ENCODE measurements at regions not wholly inside any gene's neighbourhood (a gene's known extent, or its start where the extent isn't known, plus 50 kb on each side); places are given as distances from the start of the nearest gene placed in this dataset.

DNA sequence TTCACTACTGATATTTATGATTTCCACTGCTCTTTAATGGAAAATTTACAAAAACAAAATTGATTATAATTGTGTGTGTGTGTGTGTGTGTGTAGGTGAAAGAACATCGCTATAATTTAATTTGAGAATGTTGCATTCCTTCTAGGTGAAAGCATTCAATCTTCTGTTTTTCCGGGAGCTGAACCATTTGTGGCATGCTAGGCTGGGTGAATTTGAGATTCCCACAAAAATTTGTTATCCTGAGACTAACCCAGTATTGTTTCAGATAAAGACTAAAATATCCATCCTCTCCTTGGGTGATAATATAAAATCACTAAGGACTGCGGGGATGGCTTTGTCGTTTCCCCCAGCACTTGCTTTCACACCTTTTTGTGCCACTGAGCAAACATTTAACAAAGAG lies 911.2 kb upstream of the PIK3C3 start:
- TF ChIP-seq, protein P1, sequence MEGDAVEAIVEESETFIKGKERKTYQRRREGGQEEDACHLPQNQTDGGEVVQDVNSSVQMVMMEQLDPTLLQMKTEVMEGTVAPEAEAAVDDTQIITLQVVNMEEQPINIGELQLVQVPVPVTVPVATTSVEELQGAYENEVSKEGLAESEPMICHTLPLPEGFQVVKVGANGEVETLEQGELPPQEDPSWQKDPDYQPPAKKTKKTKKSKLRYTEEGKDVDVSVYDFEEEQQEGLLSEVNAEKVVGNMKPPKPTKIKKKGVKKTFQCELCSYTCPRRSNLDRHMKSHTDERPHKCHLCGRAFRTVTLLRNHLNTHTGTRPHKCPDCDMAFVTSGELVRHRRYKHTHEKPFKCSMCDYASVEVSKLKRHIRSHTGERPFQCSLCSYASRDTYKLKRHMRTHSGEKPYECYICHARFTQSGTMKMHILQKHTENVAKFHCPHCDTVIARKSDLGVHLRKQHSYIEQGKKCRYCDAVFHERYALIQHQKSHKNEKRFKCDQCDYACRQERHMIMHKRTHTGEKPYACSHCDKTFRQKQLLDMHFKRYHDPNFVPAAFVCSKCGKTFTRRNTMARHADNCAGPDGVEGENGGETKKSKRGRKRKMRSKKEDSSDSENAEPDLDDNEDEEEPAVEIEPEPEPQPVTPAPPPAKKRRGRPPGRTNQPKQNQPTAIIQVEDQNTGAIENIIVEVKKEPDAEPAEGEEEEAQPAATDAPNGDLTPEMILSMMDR (conservative IDR thresholded peaks at IDR 0.05; ENCODE audit: low read depth, low read length): no peak
- H3K4me3 ChIP-seq (ENCODE audit: low read depth, low read length): no peak overlapping the region
- no peak for DNase-seq (ENCODE audit: low read depth)

DNA sequence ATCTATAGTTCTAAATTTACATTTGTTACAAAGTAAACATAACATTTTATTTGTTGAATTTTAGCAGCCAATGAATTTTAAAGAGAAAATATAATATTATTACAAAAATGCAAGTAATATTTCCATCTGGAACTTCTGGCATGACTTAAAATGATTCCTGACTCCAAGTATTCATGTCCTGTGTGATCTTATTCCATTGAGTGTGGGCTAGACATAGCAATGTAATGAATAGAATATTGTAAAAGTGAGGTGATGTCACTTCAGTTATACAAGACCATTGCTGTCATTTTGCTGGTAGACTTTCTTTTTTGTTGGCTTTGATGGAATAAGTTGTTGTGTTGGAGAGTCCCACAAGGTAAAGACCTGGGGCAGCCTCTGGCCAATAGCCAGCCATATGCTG lies 912.2 kb upstream of the PIK3C3 start:
- TF ChIP-seq, protein P1 (conservative IDR thresholded peaks at IDR 0.05; ENCODE audit: low read depth, low read length): no peak
- DNase-seq (ENCODE audit: low read depth): no peak
- no peak overlapping the region for H3K4me3 ChIP-seq (ENCODE audit: low read depth, low read length)

DNA sequence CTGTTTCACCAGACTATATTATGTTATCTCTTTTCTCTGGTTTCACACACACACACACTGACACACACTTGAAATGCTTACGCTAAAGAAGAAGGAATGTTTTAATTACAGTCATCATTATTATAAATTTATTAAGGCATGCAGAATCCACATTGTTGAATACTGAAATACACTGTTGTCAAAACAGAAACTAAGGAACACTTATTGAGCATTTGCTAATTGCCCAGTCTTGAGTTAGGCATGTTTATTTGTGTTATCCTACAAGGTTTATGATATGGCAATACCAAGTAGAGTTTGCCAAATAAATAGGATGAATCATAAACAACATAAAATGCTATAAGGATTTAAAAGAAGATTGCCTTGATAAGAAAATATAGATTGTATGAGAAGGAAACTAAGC lies 917.0 kb upstream of the PIK3C3 start:
- TF ChIP-seq, protein P1 (conservative IDR thresholded peaks at IDR 0.05; ENCODE audit: low read depth, low read length): no peak
- H3K4me3 ChIP-seq (ENCODE audit: low read depth, low read length): no peak overlapping the region
- peak; percentile 7 for DNase-seq (ENCODE audit: low read depth)

DNA sequence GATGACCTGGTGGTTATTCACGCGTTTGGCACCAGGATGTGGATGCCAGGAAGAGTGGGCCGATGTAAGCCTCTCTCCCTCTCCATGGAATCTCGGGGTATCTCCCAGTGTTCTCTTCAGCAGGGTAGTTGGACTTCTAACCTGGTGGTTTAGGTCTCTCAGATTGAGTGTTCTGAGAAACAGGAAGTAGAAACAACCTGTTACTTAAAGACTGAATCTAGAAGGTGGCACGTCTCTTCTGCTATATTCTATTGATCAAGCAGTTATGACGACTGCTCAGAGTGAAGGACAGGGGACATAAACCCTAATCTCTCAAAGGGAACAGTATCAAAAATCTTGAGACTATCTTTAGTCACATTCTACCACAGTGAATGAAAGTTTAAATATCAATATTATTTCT lies 918.7 kb upstream of the PIK3C3 start:
- H3K4me3 ChIP-seq (ENCODE audit: low read depth, low read length): no peak overlapping the region
- TF ChIP-seq, protein P1 (conservative IDR thresholded peaks at IDR 0.05; ENCODE audit: low read depth, low read length): no peak
- no peak for DNase-seq (ENCODE audit: low read depth)

DNA sequence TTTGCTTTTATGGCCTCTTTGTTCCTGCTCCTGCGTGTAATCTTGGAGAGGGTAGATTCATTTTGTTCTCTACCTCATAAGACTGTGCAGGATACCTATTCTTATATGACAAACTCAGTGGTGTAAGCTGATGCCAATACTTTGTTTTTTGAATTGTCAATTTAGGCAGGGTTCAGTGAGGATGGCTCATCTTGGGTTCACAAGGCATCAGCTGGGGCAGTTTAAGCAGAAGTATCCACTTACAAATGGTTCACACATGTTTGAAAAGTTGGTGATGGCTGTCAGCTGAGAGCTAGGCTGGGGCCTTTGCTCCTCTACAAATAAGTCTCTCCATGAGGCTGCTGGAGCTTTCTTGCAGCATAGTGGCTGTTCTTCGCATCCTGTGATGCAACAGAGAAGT lies 920.6 kb upstream of the PIK3C3 start:
- TF ChIP-seq, protein P1 (conservative IDR thresholded peaks at IDR 0.05; ENCODE audit: low read depth, low read length): no peak
- no peak overlapping the region for H3K4me3 ChIP-seq (ENCODE audit: low read depth, low read length)
- no peak for DNase-seq (ENCODE audit: low read depth)

DNA sequence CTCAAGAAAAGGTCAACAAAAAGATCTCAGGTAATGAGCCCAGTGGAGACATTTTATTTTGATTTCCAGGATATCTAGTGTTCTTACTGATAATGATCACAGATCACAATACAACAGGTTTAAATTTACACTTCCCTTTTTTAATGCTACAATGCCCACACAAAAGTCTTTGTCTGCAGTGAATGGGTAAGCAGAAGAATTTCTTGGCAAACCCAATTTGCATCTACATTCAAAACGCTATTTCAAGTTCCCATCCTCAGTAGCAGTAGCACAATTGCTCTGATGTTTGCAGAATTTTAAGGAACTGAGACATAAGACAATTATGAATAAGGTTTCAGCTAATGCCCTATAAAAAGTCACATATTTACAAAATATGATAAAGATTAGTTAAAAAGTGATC lies 929.4 kb upstream of the PIK3C3 start:
- H3K4me3 ChIP-seq (ENCODE audit: low read depth, low read length): no peak overlapping the region
- no peak for DNase-seq (ENCODE audit: low read depth)
- TF ChIP-seq, protein P1 (conservative IDR thresholded peaks at IDR 0.05; ENCODE audit: low read depth, low read length): no peak

DNA sequence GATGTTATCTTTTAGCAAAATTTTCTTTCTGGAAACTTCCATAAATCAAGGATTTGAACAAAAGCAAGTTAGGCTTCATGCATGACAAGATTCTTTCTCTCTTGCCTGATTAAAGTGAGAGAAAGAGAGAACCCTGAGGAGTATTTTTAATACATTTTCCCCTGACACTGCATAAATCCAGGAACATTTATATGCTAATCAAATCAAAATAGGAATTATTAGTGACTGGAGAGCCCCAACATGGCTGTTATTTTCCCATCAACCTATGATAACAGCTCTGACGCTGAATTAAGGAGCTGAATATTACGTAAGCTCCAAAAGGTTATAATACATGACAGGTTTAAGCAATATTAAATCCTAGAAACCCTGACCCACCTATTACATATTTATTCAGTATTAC lies 930.2 kb upstream of the PIK3C3 start:
- DNase-seq (ENCODE audit: low read depth): no peak
- TF ChIP-seq, protein P1 (conservative IDR thresholded peaks at IDR 0.05; ENCODE audit: low read depth, low read length): no peak
- no peak overlapping the region for H3K4me3 ChIP-seq (ENCODE audit: low read depth, low read length)
